ENCODE measurements at regions not wholly inside any gene's neighbourhood (a gene's known extent, or its start where the extent isn't known, plus 50 kb on each side); places are given as distances from the start of the nearest gene placed in this dataset.
"Not testable (repeated sequence)": the region's sequence is repeated elsewhere in the genome, so short reads cannot be mapped to it uniquely, and the experiment has no call there.

DNA sequence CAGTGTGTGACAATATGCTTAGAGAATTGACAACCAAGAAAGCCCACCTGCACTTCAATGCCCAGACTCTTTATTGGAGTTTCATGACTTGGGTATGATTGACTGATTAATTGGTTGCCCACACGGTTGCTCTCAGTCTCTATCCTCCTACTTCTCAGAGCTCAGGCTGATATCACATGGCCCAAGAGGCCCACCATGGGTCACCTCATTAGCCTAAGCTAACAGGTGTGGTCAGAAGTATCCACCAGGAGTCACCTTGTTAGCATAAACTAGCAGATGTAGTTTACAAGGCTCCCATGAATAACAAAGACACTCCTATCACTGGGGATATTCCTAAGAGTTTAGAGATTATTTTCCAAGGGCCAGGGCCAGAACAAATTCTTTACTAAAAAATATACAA lies 120.2 kb upstream of the MBNL1 start:
- no peak overlapping the region for H3K4me3 ChIP-seq (ENCODE audit: low read length)
- H3K4me1 ChIP-seq (ENCODE audit: low read length) = no peaks in the 10 kb centered on the region
- H3K4me2 ChIP-seq (ENCODE audit: low read depth, low read length) = no peak overlapping the region
- no peak overlapping the region for H2AFZ ChIP-seq (ENCODE audit: low read length)
- H3K27ac ChIP-seq (ENCODE audit: low read length) = no peak overlapping the region
- DNase-seq = no peak
- H3K9ac ChIP-seq (ENCODE audit: low read length) = no peak overlapping the region
- TF ChIP-seq EZH2 (optimal IDR thresholded peaks at IDR 0.05; ENCODE audit: low read depth, low read length) = no peak
- H3K27me3 ChIP-seq (replicated peaks; ENCODE audit: insufficient read depth, low read length) = no peaks in the 10 kb centered on the region
- no peaks in the 10 kb centered on the region for H3K9me3 ChIP-seq (replicated peaks; ENCODE audit: insufficient read depth, low read length)
- H3F3A ChIP-seq (ENCODE audit: insufficient read depth, low read length) = no peaks in the 10 kb centered on the region
- no peaks in the 10 kb centered on the region for H4K20me1 ChIP-seq (ENCODE audit: insufficient read depth, low read length)
- no peaks in the 10 kb centered on the region for H3K36me3 ChIP-seq (replicated peaks; ENCODE audit: insufficient read depth, low read length)
- no peaks in the 10 kb centered on the region for H3K9me2 ChIP-seq (replicated peaks; ENCODE audit: insufficient read depth, low read length)
- no peaks in the 10 kb centered on the region for H3K79me2 ChIP-seq (ENCODE audit: low read length)

DNA sequence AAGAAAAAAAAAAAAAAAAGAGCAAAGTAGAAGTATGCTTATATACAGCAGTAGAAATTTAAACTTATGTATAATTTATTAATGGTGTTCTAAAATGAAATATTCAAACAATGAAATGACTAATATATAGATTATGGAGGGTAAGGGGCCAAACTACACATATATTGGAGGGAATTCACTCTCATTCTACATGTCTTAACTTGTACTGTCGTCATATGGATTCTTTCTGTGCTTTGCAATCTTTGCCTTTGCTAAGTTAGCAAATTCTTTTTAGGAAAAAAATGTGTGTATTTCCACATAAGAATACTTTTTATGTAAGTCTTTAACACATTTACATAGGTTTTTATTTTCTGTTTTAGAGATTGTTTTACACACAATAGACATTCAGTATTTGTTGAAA lies 118.9 kb upstream of the MBNL1 start:
- Histone ChIP-seq H3K27ac (ENCODE audit: low read length) (no peak overlapping the region), H4K20me1 (ENCODE audit: insufficient read depth, low read length) (no peaks in the 10 kb centered on the region), H2AFZ (ENCODE audit: low read length) (no peak overlapping the region)

DNA sequence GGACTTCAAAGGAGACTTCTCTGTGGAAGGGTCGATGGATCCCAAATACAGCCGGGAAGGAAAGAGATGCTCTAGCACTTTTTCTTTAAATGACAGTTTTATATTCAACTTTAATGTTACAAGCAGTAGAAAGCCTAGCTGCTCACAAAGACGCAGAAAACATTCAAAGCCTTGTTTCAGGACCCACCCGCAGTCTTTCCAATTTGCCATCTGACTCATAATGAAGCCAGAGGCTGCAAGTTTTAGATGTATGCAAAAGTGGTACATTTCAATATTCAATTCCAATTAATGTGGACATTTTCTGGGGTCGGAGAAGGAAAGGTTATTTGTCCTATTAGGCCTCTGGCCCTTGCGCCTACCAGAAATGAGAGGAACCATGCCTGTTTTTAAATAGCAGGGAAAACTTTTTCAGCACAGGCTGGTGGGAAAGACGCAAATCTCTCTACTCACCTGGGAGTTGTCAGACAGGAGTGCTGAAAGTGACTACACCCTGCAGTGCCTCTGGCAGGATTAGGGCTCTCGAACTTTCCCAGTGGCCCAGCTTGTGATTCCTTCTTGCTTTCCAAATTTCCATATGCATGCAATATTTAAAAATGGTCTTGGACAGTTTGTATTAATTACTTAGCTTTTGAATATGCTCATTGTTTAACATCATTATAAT lies 117.4 kb upstream of the MBNL1 start:
- Histone ChIP-seq H3K9me2 (replicated peaks; ENCODE audit: insufficient read depth, low read length) (no peaks in the 10 kb centered on the region), H3K4me2 (ENCODE audit: low read depth, low read length) (no peak overlapping the region), H3K79me2 (ENCODE audit: low read length) (no peaks in the 10 kb centered on the region), H3K9me3 (replicated peaks; ENCODE audit: insufficient read depth, low read length) (no peaks in the 10 kb centered on the region), H4K20me1 (ENCODE audit: insufficient read depth, low read length) (no peaks in the 10 kb centered on the region), H3K36me3 (replicated peaks; ENCODE audit: insufficient read depth, low read length) (no peaks in the 10 kb centered on the region), H3K27ac (ENCODE audit: low read length) (no peak overlapping the region), H2AFZ (ENCODE audit: low read length) (no peak overlapping the region), H3K4me3 (ENCODE audit: low read length) (no peak overlapping the region), H3K9ac (ENCODE audit: low read length) (no peak overlapping the region), H3F3A (ENCODE audit: insufficient read depth, low read length) (no peaks in the 10 kb centered on the region), H3K4me1 (ENCODE audit: low read length) (no peaks in the 10 kb centered on the region), H3K27me3 (replicated peaks; ENCODE audit: insufficient read depth, low read length) (no peaks in the 10 kb centered on the region)
- TF ChIP-seq EZH2phosphoT487 (IDR thresholded peaks at IDR 0.05; ENCODE audit: low read length) (no peak), EZH2 (optimal IDR thresholded peaks at IDR 0.05; ENCODE audit: low read depth, low read length) (no peak)
- TF ChIP-seq, protein P1, sequence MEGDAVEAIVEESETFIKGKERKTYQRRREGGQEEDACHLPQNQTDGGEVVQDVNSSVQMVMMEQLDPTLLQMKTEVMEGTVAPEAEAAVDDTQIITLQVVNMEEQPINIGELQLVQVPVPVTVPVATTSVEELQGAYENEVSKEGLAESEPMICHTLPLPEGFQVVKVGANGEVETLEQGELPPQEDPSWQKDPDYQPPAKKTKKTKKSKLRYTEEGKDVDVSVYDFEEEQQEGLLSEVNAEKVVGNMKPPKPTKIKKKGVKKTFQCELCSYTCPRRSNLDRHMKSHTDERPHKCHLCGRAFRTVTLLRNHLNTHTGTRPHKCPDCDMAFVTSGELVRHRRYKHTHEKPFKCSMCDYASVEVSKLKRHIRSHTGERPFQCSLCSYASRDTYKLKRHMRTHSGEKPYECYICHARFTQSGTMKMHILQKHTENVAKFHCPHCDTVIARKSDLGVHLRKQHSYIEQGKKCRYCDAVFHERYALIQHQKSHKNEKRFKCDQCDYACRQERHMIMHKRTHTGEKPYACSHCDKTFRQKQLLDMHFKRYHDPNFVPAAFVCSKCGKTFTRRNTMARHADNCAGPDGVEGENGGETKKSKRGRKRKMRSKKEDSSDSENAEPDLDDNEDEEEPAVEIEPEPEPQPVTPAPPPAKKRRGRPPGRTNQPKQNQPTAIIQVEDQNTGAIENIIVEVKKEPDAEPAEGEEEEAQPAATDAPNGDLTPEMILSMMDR (IDR thresholded peaks at IDR 0.05; ENCODE audit: low read length) = no peak
- DNase-seq = no peak

More for the DNA sequence above, 118.9 kb upstream of the MBNL1 start:
- no peak for DNase-seq
- TF ChIP-seq, protein P1 (IDR thresholded peaks at IDR 0.05; ENCODE audit: low read length) = no peak
- TF ChIP-seq EZH2phosphoT487 (IDR thresholded peaks at IDR 0.05; ENCODE audit: low read length) (no peak), EZH2 (optimal IDR thresholded peaks at IDR 0.05; ENCODE audit: low read depth, low read length) (no peak)
- Histone ChIP-seq H3K36me3 (replicated peaks; ENCODE audit: insufficient read depth, low read length) (no peaks in the 10 kb centered on the region), H3K4me2 (ENCODE audit: low read depth, low read length) (no peak overlapping the region), H3K9me3 (replicated peaks; ENCODE audit: insufficient read depth, low read length) (no peaks in the 10 kb centered on the region), H3K4me1 (ENCODE audit: low read length) (no peaks in the 10 kb centered on the region), H3K4me3 (ENCODE audit: low read length) (no peak overlapping the region), H3K27me3 (replicated peaks; ENCODE audit: insufficient read depth, low read length) (no peaks in the 10 kb centered on the region), H3K79me2 (ENCODE audit: low read length) (no peaks in the 10 kb centered on the region), H3F3A (ENCODE audit: insufficient read depth, low read length) (no peaks in the 10 kb centered on the region), H3K9me2 (replicated peaks; ENCODE audit: insufficient read depth, low read length) (no peaks in the 10 kb centered on the region), H3K9ac (ENCODE audit: low read length) (no peak overlapping the region)

DNA sequence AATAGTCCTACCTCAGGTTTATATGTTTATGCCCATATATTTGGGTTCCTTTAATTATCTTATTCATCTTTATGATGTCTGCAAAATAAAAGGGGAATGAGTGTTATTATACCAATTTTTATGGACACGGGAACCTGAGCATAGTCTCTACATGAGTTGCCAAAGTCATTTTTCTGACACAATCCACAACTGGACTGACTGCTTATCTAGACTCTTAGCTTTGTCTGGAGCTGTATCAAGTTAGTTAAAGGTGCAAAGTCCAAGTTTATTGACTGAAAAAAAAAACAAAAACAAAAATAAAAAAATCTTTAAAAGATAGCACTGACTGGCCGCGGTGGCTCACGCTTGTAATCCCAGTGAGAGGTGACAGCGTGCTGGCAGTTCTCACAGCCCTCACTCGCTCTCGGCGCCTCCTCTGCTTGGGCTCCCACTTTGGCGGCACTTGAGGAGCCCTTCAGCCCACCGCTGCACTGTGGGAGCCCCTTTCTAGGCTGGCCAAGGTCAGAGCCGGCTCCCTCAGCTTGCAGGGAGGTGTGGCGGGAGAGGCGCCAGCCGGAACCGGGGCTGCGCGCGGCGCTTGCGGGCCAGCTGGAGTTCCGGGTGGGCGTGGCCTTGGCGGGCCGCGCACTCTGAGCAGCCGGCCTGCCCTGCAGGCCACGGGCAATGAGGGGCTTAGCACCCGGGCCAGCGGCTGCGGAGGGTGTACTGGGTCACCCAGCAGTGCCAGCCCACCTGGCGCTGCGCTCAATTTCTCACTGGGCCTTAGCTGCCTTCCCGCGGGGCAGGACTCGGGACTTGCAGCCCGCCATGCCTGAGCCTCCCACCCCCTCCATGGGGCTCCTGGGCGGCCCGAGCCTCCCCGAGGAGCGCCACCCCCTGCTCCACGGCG lies 116.6 kb upstream of the MBNL1 start:
- H3F3A ChIP-seq (ENCODE audit: insufficient read depth, low read length); H3K4me2 ChIP-seq (ENCODE audit: low read depth, low read length); H3K4me1 ChIP-seq (ENCODE audit: low read length); H3K4me3 ChIP-seq (ENCODE audit: low read length); H3K9me3 ChIP-seq (replicated peaks; ENCODE audit: insufficient read depth, low read length); H3K27ac ChIP-seq (ENCODE audit: low read length); DNase-seq; H3K36me3 ChIP-seq (replicated peaks; ENCODE audit: insufficient read depth, low read length); H3K9ac ChIP-seq (ENCODE audit: low read length); H3K9me2 ChIP-seq (replicated peaks; ENCODE audit: insufficient read depth, low read length); H3K79me2 ChIP-seq (ENCODE audit: low read length); H2AFZ ChIP-seq (ENCODE audit: low read length); H4K20me1 ChIP-seq (ENCODE audit: insufficient read depth, low read length); H3K27me3 ChIP-seq (replicated peaks; ENCODE audit: insufficient read depth, low read length): not testable (repeated sequence)

DNA sequence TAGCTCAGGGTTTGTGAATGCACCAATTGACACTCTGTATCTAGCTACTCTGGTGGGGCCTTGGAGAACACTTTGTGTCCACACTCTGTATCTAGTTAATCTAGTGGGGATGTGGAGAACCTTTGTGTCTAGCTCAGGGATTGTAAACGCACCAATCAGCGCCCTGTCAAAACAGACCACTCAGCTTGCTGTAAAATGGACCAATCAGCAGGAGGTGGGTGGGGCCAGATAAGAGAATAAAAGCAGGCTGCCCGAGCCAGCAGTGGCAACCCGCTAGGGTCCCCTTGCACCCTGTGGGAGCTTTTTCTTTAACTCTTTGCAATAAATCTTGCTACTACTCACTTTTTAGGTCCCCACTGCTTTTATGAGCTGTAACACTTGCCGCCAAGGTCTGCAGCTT lies 115.6 kb upstream of the MBNL1 start:
- H3F3A ChIP-seq (ENCODE audit: insufficient read depth, low read length); H2AFZ ChIP-seq (ENCODE audit: low read length); H3K79me2 ChIP-seq (ENCODE audit: low read length); H3K4me3 ChIP-seq (ENCODE audit: low read length); H4K20me1 ChIP-seq (ENCODE audit: insufficient read depth, low read length); H3K4me2 ChIP-seq (ENCODE audit: low read depth, low read length); H3K27ac ChIP-seq (ENCODE audit: low read length); H3K9me2 ChIP-seq (replicated peaks; ENCODE audit: insufficient read depth, low read length); H3K9ac ChIP-seq (ENCODE audit: low read length); DNase-seq; H3K9me3 ChIP-seq (replicated peaks; ENCODE audit: insufficient read depth, low read length); H3K27me3 ChIP-seq (replicated peaks; ENCODE audit: insufficient read depth, low read length); H3K36me3 ChIP-seq (replicated peaks; ENCODE audit: insufficient read depth, low read length); H3K4me1 ChIP-seq (ENCODE audit: low read length): not testable (repeated sequence)

All from MM.1S (cell line).